AG10803 (cell line): ENCODE measurements at regions not wholly inside any gene's neighbourhood (a gene's known extent, or its start where the extent isn't known, plus 50 kb on each side); places are given as distances from the start of the nearest gene placed in this dataset.
A peak's percentile ranks its signal among the peaks of the same experiment; 100 is the strongest.

Source experiments
- DNase-seq: peaks from one replicate; pipeline ENCODE4 v3.0.0; 2010; ENCODE audit warnings: low read depth
- H3K4me3 ChIP-seq: 2 replicates; pipeline ENCODE4 v1.5.1; 2011; ENCODE audit warnings: mild to moderate bottlenecking, low read length, control low read depth
- TF ChIP-seq, protein P1 (sequence below): conservative IDR thresholded peaks from 2 replicates; pipeline ENCODE4 v1.5.1; 2011; ENCODE audit warnings: mild to moderate bottlenecking, low read length, control low read depth, inconsistent platforms

GRCh38 chr5:130549884-130550561 lies 615.0 kb downstream of the HINT1 start:
- no peak overlapping the region for H3K4me3 ChIP-seq
- TF ChIP-seq, protein P1, sequence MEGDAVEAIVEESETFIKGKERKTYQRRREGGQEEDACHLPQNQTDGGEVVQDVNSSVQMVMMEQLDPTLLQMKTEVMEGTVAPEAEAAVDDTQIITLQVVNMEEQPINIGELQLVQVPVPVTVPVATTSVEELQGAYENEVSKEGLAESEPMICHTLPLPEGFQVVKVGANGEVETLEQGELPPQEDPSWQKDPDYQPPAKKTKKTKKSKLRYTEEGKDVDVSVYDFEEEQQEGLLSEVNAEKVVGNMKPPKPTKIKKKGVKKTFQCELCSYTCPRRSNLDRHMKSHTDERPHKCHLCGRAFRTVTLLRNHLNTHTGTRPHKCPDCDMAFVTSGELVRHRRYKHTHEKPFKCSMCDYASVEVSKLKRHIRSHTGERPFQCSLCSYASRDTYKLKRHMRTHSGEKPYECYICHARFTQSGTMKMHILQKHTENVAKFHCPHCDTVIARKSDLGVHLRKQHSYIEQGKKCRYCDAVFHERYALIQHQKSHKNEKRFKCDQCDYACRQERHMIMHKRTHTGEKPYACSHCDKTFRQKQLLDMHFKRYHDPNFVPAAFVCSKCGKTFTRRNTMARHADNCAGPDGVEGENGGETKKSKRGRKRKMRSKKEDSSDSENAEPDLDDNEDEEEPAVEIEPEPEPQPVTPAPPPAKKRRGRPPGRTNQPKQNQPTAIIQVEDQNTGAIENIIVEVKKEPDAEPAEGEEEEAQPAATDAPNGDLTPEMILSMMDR = no peak
- peak; percentile 16 for DNase-seq

DNA sequence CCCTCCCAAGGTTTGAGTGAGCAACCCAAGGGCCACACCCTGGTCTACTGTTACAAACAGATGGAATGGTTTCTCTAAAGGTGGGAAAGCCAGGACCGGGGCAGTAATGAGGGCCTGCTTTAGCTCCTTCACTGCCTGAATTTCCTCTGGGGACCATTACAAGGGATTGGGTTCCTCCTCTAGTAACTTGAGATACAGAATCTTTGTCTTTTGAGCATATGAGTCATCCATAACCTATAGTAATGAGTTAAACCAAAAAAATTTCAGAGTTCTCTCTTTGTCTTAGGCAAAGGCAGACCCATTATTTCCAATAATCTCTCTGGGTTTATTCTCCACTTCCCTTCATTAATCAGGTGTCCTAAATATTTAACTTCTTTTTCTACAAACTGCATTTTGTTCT lies 618.8 kb downstream of the HINT1 start:
- no peak for DNase-seq
- H3K4me3 ChIP-seq = no peak overlapping the region
- TF ChIP-seq, protein P1 = no peak

DNA sequence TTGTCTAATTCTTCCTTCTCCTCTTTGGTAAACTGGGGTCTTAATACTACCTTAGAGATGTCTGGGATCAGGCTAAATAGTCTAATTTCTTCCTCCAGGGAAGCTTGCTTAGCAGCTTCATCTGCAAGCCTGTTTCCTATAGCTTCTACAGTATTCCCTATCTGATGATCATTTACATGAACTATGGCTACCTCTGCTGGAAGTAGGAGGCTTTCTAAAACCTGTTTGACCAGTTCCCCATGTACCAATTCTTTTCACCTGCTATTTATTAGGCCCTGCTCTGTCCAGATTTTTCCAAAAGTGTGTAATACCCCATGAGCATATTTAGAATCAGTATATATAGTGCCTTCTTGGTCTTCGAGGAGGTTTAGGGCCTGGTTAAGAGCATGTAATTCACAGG lies 619.8 kb downstream of the HINT1 start:
- DNase-seq = no peak
- TF ChIP-seq, protein P1 = no peak
- no peak overlapping the region for H3K4me3 ChIP-seq

DNA sequence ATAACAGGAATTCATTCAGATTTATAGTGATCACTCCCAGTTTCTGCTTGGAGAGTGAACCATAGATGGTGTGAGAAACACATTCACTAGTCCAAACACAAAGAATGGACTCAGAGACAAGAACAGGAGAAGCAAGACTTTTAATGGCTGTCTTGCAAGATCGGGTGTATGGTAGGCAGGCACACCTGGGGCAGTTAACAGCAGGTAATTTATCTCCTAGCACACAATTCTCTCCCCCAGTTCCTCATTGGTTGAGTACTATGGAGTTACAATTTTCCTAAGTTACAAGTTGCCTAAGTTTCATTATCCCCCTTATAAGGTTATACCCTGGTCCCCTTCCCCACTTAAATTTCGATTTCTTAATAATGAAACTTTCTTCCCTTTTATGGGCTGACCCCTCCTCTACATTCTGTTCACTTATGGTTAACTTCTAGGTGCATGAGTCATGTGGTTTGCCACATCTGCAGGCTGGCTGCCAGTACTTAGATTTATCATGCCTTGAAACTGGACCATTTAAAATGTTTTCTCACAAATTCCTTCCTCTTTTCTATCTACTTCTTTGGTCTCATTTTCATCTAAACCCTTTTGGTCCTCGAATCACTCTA lies 623.3 kb downstream of the HINT1 start:
- H3K4me3 ChIP-seq = no peak overlapping the region
- TF ChIP-seq, protein P1 = no peak
- peak; percentile 40 for DNase-seq

DNA sequence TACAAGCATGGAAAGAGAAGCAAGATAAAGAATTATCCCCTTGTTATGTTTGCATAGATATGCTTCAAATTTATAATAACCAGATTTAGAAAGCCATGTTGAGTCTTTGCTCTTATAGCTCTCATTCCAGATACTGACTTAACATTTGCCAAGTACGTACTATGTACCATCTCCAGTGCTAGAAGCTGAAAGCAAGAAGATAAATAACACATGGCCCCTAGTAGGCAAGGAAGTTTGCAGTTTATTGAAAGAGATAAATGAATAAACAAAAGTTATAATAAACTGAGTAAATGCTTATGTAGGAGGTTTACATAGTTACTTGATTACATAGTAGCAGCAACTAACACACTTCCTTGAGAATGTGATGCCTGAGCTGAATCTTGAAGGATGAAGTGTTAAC lies 628.4 kb downstream of the HINT1 start:
- DNase-seq = no peak
- TF ChIP-seq, protein P1 = no peak
- no peak overlapping the region for H3K4me3 ChIP-seq

- H3K4me3 ChIP-seq = no peak overlapping the region
- DNase-seq = peak; percentile 17
- TF ChIP-seq, protein P1 = no peak
Observed at GRCh38 chr5:130532786-130533185, 628.5 kb downstream of the CHSY3 start.
